ENCODE measurements at regions not wholly inside any gene's neighbourhood (a gene's known extent, or its start where the extent isn't known, plus 50 kb on each side); places are given as distances from the start of the nearest gene placed in this dataset.
"Not testable (repeated sequence)": the region's sequence is repeated elsewhere in the genome, so short reads cannot be mapped to it uniquely, and the experiment has no call there.

- Histone ChIP-seq H3K4me3 (no peak overlapping the region), H3K27ac (replicated peaks in 1 of 4) (no peak overlapping the region), H3K9me3 (no peaks in the 10 kb centered on the region), H3K27me3 (no peaks in the 10 kb centered on the region), H3K36me3 (no peaks in the 10 kb centered on the region), H3K4me1 (no peaks in the 10 kb centered on the region)
- 96% methylated on average over 16 of the region's 29 CpGs for WGBS
- TF ChIP-seq CTCF (IDR thresholded peaks at IDR 0.05) (no peak), EP300 (IDR thresholded peaks at IDR 0.05) (no peak), POLR2A (IDR thresholded peaks at IDR 0.05; ENCODE audit: low read depth) (no peak), POLR2AphosphoS5 (IDR thresholded peaks at IDR 0.05) (no peak)
- DNase-seq (ENCODE audit: extremely low spot score): no peak
- intact Hi-C loops (cut with DNase I): no loop called here
These were observed 531.5 kb downstream of the STK39 start for GRCh38 chr2:167715932-167716331.

GRCh38 chr2:167715498-167715897 lies 531.9 kb downstream of the STK39 start:
- H3K9me3 ChIP-seq; H3K36me3 ChIP-seq; intact Hi-C loops (cut with DNase I); H3K4me1 ChIP-seq; H3K27ac ChIP-seq (replicated peaks in 1 of 4); DNase-seq (ENCODE audit: extremely low spot score); H3K27me3 ChIP-seq; H3K4me3 ChIP-seq: not testable (repeated sequence)
- WGBS: 94% methylated on average over 4 of the region's 4 CpGs

- TF ChIP-seq POLR2AphosphoS5 (IDR thresholded peaks at IDR 0.05) (no peak), EP300 (IDR thresholded peaks at IDR 0.05) (no peak), POLR2A (IDR thresholded peaks at IDR 0.05; ENCODE audit: low read depth) (no peak), CTCF (IDR thresholded peaks at IDR 0.05) (no peak)
- Histone ChIP-seq H3K9me3 (no peaks in the 10 kb centered on the region), H3K4me3 (no peak overlapping the region), H3K36me3 (no peaks in the 10 kb centered on the region), H3K27ac (replicated peaks in 1 of 4) (no peak overlapping the region), H3K4me1 (no peaks in the 10 kb centered on the region), H3K27me3 (no peaks in the 10 kb centered on the region)
- 100% methylated on average over 1 of the region's 1 CpG for WGBS
- DNase-seq (ENCODE audit: extremely low spot score): no peak
- intact Hi-C loops (cut with DNase I): no loop called here
These were observed 535.1 kb downstream of the STK39 start for GRCh38 chr2:167712275-167712674.

GRCh38 chr2:167708998-167709397 lies 538.4 kb downstream of the STK39 start:
- no peaks in the 10 kb centered on the region for H3K27me3 ChIP-seq
- no peaks in the 10 kb centered on the region for H3K4me1 ChIP-seq
- DNase-seq (ENCODE audit: extremely low spot score): no peak
- TF ChIP-seq EP300 (IDR thresholded peaks at IDR 0.05): no peak
- no peak for TF ChIP-seq CTCF (IDR thresholded peaks at IDR 0.05)
- TF ChIP-seq POLR2A (IDR thresholded peaks at IDR 0.05; ENCODE audit: low read depth): no peak
- no peak for TF ChIP-seq POLR2AphosphoS5 (IDR thresholded peaks at IDR 0.05)
- intact Hi-C loops (cut with DNase I): no loop called here
- no peak overlapping the region for H3K27ac ChIP-seq (replicated peaks in 1 of 4)
- no peak overlapping the region for H3K4me3 ChIP-seq
- no peaks in the 10 kb centered on the region for H3K9me3 ChIP-seq
- H3K36me3 ChIP-seq: no peaks in the 10 kb centered on the region

- Histone ChIP-seq H3K4me3 (no peak overlapping the region), H3K36me3 (no peaks in the 10 kb centered on the region), H3K27me3 (no peaks in the 10 kb centered on the region), H3K27ac (replicated peaks in 1 of 4) (no peak overlapping the region), H3K4me1 (no peaks in the 10 kb centered on the region), H3K9me3 (no peaks in the 10 kb centered on the region)
- no peak for DNase-seq (ENCODE audit: extremely low spot score)
- WGBS: 76% methylated on average over 2 of the region's 2 CpGs
- TF ChIP-seq EP300 (IDR thresholded peaks at IDR 0.05) (no peak), POLR2AphosphoS5 (IDR thresholded peaks at IDR 0.05) (no peak), POLR2A (IDR thresholded peaks at IDR 0.05; ENCODE audit: low read depth) (no peak), CTCF (IDR thresholded peaks at IDR 0.05) (no peak)
- intact Hi-C loops (cut with DNase I): no loop called here
These were observed 540.6 kb downstream of the STK39 start for GRCh38 chr2:167706800-167707199.

All from esophagus muscularis mucosa (tissue), 4 donors.